ENCODE measurements at regions not wholly inside any gene's neighbourhood (a gene's known extent, or its start where the extent isn't known, plus 50 kb on each side); places are given as distances from the start of the nearest gene placed in this dataset.

DNA sequence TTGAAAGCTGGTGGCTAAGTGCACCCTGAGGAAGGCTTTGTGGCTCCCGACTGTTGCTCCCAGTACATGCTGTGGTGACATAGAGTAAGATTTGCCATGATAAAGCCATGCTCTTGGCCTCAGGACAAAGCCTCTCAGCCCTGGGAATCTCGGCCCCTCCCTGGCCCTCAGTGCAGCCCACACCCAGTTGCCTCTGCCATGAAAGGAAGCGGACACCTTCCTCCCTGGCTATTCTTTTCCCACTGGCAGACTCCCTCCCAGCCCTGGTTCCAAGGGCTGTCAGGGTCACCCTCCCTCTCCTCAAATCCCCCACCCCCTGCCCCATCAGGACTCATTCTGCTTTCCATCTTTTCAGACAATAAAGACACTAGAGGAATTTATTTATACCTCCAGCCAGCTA is 119.8 kb upstream of the NEO1 start:
- TF ChIP-seq LEF1 (IDR thresholded peaks at IDR 0.05; ENCODE audit: borderline replicate concordance) = no peak
- no peak for TF ChIP-seq FOXA1 (IDR thresholded peaks at IDR 0.05)
- no peak for TF ChIP-seq SUZ12 (IDR thresholded peaks at IDR 0.05)
- no peak for TF ChIP-seq HDGF (IDR thresholded peaks at IDR 0.05; ENCODE audit: borderline replicate concordance)
- no peak for TF ChIP-seq TARDBP (IDR thresholded peaks at IDR 0.05)
- no peak for TF ChIP-seq L3MBTL2 (conservative IDR thresholded peaks at IDR 0.05)
- TF ChIP-seq BHLHE40 (IDR thresholded peaks at IDR 0.05; ENCODE audit: borderline replicate concordance) = no peak
- no peak for TF ChIP-seq FOXK2 (IDR thresholded peaks at IDR 0.05)
- no peak for TF ChIP-seq FOXM1 (IDR thresholded peaks at IDR 0.05; ENCODE audit: borderline replicate concordance)

Data from HEK293T (cell line).